GM18861 (cell line): ENCODE measurements at regions not wholly inside any gene's neighbourhood (a gene's known extent, or its start where the extent isn't known, plus 50 kb on each side); places are given as distances from the start of the nearest gene placed in this dataset.
"Not testable (repeated sequence)": the region's sequence is repeated elsewhere in the genome, so short reads cannot be mapped to it uniquely, and the experiment has no call there.

Experiments
- ATAC-seq: cut with Tn5 transposase; IDR thresholded peaks from one replicate; pipeline ENCODE4 v1.9.1; 2021; ENCODE audit not compliant: unreplicated experiment

DNA sequence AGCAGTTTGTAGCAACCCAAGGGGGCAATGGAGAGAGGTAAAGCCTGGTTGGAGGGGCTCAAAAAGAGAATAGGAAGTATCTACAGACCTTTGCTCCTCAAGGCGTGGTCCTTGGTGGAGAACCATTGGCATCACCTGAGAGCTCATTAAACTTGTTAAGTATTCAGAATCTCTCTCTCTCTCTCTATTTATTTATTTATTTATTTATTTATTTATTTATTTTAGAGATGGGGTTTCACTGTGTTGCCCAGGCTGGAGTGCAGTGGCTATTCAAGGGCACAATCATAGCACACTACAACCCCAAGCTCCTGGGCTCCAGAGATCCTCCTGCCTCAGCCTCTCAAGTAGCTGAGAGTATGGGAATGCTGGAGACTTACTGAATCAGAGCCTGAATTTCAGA lies 193.1 kb upstream of the ADCY2 start:
- ATAC-seq: no peak

DNA sequence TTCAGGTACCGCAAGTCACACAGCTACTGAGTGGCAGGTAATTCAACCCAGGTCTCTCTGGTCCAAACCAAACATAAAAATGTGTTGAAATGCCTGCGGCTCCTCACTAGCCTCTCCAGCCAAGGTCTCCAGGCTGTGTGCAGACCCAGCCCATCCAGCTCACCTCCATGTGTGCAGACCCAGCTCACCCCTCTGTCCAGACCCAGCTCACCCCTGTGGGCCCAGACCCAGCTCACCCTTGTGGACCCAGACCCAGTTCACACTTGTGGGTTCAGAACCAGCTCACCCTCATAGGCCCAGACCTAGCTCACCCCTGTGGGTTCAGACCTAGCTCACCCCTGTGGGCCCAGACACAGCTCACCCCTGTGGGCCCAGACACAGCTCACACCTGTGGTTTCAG lies 188.0 kb upstream of the ADCY2 start:
- no peak for ATAC-seq

DNA sequence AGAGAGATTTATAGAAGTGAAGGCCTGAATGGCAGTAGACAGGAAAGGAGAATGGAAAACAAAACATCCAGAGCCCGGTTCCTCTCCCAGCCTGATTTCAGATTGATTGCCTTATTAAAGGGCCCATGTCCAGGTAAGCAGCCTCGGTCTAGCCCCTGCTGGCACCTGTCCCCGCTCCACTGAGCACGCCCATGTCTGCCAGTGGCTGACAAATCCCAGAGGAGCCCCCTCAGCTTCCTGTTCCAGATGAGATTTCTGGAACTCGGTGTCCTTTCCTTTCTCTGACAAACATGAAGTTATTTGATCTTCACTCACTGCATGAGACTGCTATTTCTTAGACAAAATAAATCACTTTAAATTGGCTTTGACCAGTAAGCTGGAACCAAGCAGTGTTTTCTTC lies 187.0 kb upstream of the ADCY2 start:
- no peak for ATAC-seq

GRCh38 chr5:7209658-7210057 lies 186.3 kb upstream of the ADCY2 start:
- ATAC-seq: no peak

GRCh38 chr5:7210549-7210948 lies 185.4 kb upstream of the ADCY2 start:
- ATAC-seq: no peak

- no peak for ATAC-seq
Measured at GRCh38 chr5:7213525-7213924, 182.4 kb upstream of the ADCY2 start.

DNA sequence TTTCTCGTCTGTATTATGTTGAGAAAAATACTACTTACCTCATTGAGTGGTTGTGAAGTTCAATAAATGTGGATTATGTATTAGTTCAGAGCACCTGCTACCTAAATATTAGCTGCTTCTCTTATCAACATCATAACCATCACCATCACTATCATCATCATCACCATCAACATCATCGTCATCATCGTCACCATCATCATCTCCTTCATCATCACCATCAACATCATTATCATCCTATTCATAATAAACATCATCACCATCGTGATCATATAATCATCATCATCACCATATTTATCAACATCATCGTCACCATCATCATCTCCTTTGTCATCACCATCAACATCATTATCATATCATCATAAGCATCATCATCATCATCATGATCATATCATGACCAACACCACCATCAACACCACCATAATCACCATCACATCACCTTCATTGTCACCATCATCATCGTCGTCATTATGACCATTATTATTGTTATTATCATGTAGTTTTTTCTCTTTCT lies 181.0 kb upstream of the ADCY2 start:
- no peak for ATAC-seq

DNA sequence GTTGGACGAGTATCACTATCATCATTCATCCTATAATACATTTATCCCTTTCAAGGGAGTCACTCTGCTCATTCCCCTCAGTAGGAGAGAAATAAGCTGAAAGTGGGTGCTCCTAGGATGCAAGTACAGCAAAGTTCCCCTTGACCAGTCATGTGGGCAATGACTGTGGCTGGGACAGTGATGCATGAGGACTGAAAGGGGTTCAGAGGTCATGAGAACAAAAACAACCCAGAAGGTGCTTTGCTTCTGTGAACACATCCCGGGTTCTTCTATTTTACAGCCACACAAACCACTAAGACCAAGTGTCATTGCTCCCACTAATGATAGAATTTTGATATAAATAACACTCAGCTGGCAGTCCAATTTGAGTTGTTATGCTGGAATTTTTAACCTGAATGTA lies 177.8 kb upstream of the ADCY2 start:
- no peak for ATAC-seq

GRCh38 chr5:7220156-7220555 lies 175.8 kb upstream of the ADCY2 start:
- ATAC-seq: no peak

DNA sequence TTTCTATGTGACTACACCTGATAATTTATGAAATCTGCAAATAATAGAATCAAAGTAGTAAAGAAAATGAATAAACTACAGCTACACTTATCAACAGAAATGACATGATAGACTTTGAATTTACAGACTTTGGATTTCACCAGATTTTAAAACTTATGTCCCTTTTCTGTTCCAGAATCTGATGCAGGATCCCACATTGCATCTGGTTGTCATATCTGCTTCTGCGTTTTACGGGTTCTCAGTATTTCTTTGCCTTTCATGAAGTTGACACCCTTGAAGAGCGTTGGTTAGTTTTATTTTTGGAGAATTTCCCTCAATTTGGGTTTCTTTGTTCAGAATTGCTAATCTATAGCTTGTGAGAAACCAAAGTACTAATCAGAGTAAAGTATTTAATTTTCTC lies 174.9 kb upstream of the ADCY2 start:
- ATAC-seq: no peak

DNA sequence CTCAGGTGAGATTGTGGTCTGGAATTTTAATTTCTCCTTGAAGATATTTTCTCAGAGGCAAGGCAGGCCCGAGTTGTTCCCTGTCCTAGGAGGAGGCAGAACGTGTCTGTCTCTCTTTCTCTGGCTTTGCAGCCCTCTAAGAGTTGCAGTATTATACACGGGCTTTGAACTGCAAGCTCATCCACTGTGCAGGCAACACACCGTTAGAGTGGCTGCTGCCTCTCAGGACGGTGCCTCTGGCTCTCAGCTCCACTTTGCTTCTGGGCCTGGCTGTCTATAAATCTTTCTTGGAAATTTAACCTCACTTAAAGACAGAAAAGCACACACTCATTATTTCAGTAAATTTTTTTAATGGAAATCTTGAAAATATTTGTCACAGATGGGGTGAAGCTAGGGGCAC lies 170.1 kb upstream of the ADCY2 start:
- ATAC-seq: no peak

DNA sequence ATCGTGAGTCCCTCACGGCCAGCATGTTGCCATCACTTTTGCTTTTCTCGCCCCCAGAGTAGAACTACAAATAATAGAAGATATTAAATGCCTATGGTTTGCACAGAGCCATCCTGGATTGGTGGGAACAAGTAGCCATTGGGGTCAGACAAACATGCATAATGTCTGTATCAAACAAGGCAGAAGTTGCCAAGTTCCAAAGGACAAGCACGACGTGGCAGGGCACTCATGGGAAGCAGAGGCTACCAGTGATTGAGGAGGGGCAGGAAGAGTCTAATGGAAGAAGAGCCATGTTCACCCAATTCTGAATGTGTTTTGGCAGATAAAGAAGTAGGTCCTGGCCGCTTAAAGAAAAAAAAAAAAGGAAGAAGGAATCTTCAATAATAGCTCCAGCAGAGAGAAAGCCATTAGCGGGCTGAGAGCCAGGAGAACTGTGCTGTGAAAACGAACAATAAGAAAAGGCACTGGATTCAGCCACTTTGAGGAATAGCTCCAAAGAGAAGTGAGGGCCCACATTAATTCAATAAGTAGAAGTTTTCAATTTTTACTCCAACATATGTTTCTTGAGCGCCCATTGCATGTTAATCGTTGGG lies 153.7 kb upstream of the ADCY2 start:
- no peak for ATAC-seq

GRCh38 chr5:7244208-7244607 lies 151.7 kb upstream of the ADCY2 start:
- no peak for ATAC-seq

DNA sequence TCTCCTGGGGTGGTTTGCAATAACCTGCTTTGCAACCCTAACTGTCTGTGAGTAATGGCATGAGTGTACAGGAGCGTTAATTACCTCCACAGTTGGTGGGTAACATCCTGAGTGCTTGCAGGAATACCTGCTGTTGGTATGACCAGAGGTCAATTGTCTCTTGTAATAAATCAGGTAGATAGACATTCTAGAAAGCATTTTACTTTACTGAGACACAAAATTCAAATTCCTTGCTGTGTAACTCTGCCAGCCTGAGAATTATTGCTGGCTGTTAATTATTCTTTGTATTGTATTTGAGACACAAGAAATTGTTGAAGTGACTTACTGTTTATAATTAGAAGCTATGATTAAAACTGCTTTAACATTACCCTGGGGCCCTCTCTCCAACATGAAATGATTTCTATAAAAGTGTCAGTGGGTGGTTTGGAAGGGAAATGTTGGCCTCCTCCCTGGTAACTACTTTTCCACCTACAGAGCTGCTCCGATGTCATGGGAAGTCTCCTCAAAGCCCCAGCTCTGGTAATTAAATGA lies 150.8 kb upstream of the ADCY2 start:
- no peak for ATAC-seq

DNA sequence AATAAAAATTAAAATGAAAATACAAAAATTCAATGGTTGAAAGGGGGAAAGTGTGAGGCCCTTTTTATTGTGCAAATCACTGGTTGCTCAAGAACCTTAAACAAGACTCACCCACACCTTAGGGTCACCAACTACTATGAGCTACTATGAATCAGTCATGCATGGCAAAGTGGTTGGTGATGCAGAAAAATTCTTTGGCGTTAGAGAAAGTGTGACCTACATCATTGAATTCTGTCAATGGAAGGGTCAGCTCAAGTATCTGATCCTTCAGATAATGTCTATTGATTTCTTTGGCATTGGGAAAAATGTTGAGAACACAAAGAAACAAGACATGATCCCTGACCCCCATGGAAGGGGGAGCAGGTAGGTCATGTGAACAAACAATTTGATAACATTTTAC lies 149.7 kb upstream of the ADCY2 start:
- no peak for ATAC-seq

GRCh38 chr5:7250004-7250403 lies 145.9 kb upstream of the ADCY2 start:
- ATAC-seq: no peak

- ATAC-seq: no peak
Measured at GRCh38 chr5:7250611-7251010, 145.3 kb upstream of the ADCY2 start.

- ATAC-seq: no peak
Measured at GRCh38 chr5:7251132-7251531, 144.8 kb upstream of the ADCY2 start.

DNA sequence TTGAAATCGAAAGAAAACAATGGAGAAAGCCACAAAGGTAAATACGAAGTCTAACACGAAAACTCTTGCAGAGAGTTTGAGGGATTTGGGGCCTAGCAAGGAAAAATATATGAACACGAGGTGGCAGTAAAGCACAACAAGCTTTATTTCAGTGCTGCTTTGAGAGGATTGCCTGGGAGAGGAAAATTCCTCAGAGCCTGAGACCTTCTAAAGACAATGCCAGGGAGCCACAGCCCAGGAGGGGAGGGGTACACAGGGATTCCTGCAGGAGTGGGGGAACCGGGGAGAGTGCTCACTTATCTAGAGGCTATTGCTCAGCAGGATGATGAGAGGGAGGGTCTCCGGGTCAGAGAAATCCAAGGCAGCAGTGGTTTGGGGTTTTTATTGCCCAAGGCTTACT lies 134.9 kb upstream of the ADCY2 start:
- ATAC-seq: no peak

- no peak for ATAC-seq
Measured at GRCh38 chr5:7261900-7262299, 134.0 kb upstream of the ADCY2 start.

DNA sequence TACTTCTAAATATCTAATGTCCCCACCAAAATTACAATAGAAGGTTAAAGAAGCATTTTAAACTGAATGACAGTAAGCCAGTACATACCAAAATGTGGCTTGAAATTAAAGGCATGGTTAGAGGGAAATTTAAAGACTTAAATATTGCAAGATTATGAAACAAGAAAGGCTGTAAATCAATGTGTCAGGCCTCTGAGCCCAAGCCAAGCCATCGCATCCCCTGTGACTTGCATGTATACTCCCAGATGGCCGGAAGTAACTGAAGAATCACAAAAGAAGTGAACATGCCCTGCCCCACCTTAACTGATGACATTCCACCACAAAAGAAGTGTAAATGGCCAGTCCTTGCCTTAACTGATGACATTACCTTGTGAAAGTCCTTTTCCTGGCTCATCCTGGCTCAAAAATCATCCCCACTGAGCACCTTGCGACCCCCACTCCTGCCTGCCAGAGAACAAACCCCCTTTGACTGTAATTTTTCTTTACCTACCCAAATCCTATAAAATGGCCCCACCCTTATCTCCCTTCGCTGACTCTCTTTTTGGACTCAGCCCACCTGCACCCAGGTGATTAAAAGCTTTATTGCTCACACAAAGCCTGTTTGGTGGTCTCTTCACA lies 132.4 kb upstream of the ADCY2 start:
- not testable (repeated sequence) for ATAC-seq

- not testable (repeated sequence) for ATAC-seq
Measured at GRCh38 chr5:7265776-7266175, 130.2 kb upstream of the ADCY2 start.

DNA sequence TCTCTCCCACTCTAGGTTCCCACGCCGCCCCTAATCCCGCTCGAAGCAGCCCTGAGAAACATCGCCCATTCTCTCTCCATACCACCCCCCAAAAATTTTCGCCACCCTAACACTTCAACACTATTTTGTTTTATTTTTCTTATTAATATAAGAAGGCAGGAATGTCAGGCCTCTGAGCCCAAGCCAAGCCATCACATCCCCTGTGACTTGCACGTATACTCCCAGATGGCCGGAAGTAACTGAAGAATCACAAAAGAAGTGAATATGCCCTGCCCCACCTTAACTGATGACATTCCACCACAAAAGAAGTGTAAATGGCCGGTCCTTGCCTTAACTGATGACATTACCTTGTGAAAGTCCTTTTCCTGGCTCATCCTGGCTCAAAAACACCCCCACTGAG lies 127.2 kb upstream of the ADCY2 start:
- ATAC-seq: not testable (repeated sequence)
